AG04450 (cell line): ENCODE measurements at regions not wholly inside any gene's neighbourhood (a gene's known extent, or its start where the extent isn't known, plus 50 kb on each side); places are given as distances from the start of the nearest gene placed in this dataset.
"Not testable (repeated sequence)": the region's sequence is repeated elsewhere in the genome, so short reads cannot be mapped to it uniquely, and the experiment has no call there.

Source experiments
- CTCF ChIA-PET: fragments of 300-600, 350-600 bp; formaldehyde crosslinking; extraction: SDS; loops from one replicate; lab custom pipeline; 2022; ENCODE audit warnings: antibody characterized with exemption, inconsistent platforms; lab: Charles Lee
- POLR2A ChIA-PET: fragments of 350-600 bp; formaldehyde crosslinking; extraction: SDS; loops from one replicate; lab custom pipeline; 2021; ENCODE audit warnings: antibody characterized with exemption, inconsistent platforms; lab: Yijun Ruan, JAX
- DNase-seq: peaks from one replicate; pipeline ENCODE4 v3.0.0-alpha.2; 2011; ENCODE audit warnings: low read depth, low spot score
- H3K27ac ChIP-seq: one replicate; pipeline ENCODE4 v1.5.1; 2012; ENCODE audit warnings: low read depth, low read length, control low read depth
- H3K27me3 ChIP-seq: one replicate; pipeline ENCODE4 v1.6.0; 2012; ENCODE audit warnings: low read length; ENCODE audit not compliant: control insufficient read depth, insufficient read depth
- H3K4me3 ChIP-seq: 2 replicates; pipeline ENCODE4 v1.5.1; 2011; ENCODE audit warnings: mild to moderate bottlenecking, low read depth, low read length, control low read depth
- H3K9me3 ChIP-seq: 2 replicates; pipeline ENCODE4 v1.5.1; 2012; ENCODE audit warnings: low read length; ENCODE audit not compliant: control insufficient read depth, insufficient read depth
- TF ChIP-seq, protein P1 (sequence below): IDR thresholded peaks from 2 replicates; pipeline ENCODE4 v1.5.1; 2011; ENCODE audit warnings: low read depth, low read length, control low read depth, inconsistent platforms

DNA sequence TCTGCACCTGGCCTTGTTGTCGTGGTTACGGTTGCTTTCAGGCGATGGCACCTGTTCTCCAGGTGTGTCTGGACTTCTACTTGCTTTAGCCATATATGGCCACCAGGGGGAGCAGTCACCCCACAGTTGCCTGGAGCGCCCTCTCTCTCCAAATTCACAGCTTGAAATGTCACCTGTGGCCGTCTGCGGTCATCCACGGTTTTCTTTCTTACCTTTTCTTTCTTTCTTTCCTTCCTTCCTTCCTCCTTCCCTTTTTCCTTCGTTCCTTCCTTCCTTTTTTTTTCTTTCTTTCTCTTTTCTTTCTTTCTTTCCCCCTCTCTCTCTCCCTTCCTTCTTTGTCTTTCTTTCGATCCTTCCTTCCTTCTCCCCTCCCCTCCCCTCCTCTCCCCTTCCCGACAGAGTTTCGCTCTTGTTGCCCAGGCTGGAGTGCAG, 150.5 kb upstream of the VKORC1L1 start:
- POLR2A ChIA-PET = no interaction called here
- CTCF ChIA-PET = interaction anchor here (0.6 kb wide), 1 partner anchor 291 kb away, joined by 4 read pairs; no protein-coding TSS in a partner anchor
- TF ChIP-seq, protein P1, sequence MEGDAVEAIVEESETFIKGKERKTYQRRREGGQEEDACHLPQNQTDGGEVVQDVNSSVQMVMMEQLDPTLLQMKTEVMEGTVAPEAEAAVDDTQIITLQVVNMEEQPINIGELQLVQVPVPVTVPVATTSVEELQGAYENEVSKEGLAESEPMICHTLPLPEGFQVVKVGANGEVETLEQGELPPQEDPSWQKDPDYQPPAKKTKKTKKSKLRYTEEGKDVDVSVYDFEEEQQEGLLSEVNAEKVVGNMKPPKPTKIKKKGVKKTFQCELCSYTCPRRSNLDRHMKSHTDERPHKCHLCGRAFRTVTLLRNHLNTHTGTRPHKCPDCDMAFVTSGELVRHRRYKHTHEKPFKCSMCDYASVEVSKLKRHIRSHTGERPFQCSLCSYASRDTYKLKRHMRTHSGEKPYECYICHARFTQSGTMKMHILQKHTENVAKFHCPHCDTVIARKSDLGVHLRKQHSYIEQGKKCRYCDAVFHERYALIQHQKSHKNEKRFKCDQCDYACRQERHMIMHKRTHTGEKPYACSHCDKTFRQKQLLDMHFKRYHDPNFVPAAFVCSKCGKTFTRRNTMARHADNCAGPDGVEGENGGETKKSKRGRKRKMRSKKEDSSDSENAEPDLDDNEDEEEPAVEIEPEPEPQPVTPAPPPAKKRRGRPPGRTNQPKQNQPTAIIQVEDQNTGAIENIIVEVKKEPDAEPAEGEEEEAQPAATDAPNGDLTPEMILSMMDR = peak; percentile 68

DNA sequence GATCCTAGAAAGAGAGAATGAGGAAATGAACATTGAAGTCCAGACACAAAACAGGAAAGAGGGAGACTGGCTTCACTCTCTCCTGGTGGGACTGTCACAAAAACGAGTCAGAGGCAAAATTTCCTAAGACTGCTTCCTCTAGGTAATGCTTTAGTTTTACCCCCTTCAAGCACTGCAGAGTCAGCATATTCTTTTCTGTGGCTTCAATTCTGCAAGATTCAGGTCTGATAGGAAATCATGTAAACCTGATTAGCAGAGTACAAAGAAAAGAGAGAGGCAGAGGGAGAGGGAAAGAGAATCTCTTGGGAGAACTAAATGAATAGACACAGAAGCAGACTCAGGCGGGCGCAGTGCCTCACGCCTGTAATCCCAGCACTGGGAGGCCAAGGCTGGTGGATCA, 145.7 kb upstream of the VKORC1L1 start:
- H3K4me3 ChIP-seq, H3K27ac ChIP-seq, DNase-seq, POLR2A ChIA-PET, H3K9me3 ChIP-seq, CTCF ChIA-PET, H3K27me3 ChIP-seq: not testable (repeated sequence)

More for the DNA sequence above, 150.5 kb upstream of the VKORC1L1 start:
- H3K27ac ChIP-seq = no peak overlapping the region
- no peak for DNase-seq
- no peaks in the 10 kb centered on the region for H3K9me3 ChIP-seq
- H3K4me3 ChIP-seq = no peak overlapping the region
- no peaks in the 10 kb centered on the region for H3K27me3 ChIP-seq

DNA sequence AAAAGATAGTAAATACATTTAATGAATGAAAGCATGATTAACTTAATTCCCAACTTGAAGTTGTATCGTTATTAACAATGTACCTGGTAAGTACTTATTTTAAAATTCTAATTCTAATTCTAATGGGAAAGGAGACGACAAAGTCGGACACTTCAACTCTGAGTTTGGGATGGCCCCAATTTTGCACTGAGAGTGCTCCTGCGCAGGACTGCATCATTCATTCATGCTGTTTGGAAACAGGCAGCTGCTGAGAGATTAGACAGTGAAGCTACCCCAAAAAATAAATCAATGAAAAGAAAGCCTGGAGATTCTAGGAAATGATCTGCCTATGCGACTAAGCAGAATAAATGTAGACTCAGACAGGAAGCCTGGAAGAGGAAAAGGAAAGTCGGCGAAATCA, 141.7 kb upstream of the VKORC1L1 start:
- no peak overlapping the region for H3K4me3 ChIP-seq
- H3K27ac ChIP-seq = no peak overlapping the region
- POLR2A ChIA-PET = no interaction called here
- H3K27me3 ChIP-seq = no peaks in the 10 kb centered on the region
- CTCF ChIA-PET = no interaction called here
- DNase-seq = no peak
- no peaks in the 10 kb centered on the region; the same call in 1 of the 2 replicates for H3K9me3 ChIP-seq
- TF ChIP-seq, protein P1 = no peak

DNA sequence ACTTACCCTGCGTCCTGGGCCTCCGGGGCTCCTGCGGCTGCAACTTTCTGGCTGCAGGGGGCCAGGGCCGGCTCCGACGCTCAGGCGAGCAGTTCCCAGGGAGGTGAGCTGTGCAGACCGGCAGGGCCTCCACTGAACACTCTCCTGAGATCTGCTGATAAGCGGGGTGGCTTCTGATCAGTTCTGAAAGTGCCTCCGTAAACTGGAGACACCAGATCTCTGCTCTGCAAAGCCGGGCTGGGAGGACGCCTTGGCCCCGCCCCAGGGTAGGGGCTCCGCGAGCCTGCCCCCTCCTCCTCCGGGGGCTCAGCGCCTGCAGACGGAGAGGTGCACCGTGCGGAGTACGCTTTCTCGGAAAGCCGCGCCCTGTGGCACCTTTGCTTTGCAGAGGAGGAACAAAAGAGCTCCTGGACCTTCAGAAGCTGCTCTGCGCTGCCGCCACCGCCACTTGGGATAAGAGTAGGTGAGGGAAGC, 141.3 kb upstream of the VKORC1L1 start:
- TF ChIP-seq, protein P1 = peak; percentile 41; the same call in 1 of the 2 replicates
- Histone ChIP-seq H3K27me3 (no peaks in the 10 kb centered on the region), H3K4me3 (no peak overlapping the region), H3K9me3 (no peaks in the 10 kb centered on the region; the same call in 1 of the 2 replicates), H3K27ac (no peak overlapping the region)
- ChIA-PET POLR2A (no interaction called here), CTCF (interaction anchor here (1.0 kb wide), 1 partner anchor 282 kb away, joined by 3 read pairs; no protein-coding TSS in a partner anchor)
- no peak for DNase-seq

DNA sequence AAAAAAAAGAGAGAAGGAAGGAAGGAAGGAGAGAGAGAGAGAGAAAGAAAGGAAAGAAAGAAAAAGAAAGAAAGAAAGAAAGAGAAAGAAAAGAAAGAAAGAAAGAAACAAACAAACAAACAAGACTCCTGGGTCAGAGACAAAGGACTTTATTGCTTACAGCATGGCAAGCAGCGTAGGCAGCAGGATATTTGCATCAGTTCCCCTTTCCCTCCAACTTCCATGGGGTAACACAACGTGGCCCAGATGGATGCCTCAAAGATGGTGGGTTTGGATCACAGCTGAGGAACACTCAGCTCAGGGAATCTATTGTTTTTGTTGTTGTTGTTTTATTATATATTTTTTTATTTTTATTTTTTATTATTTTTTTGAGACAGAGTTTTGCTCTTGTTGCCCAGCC, 128.5 kb upstream of the VKORC1L1 start:
- Histone ChIP-seq H3K4me3 (no peak overlapping the region), H3K27ac (no peak overlapping the region), H3K9me3 (no peaks in the 10 kb centered on the region), H3K27me3 (no peaks in the 10 kb centered on the region)
- ChIA-PET POLR2A (no interaction called here), CTCF (no interaction called here)
- TF ChIP-seq, protein P1 = no peak
- no peak for DNase-seq
